ENCODE measurements at regions not wholly inside any gene's neighbourhood (a gene's known extent, or its start where the extent isn't known, plus 50 kb on each side); places are given as distances from the start of the nearest gene placed in this dataset.

DNA sequence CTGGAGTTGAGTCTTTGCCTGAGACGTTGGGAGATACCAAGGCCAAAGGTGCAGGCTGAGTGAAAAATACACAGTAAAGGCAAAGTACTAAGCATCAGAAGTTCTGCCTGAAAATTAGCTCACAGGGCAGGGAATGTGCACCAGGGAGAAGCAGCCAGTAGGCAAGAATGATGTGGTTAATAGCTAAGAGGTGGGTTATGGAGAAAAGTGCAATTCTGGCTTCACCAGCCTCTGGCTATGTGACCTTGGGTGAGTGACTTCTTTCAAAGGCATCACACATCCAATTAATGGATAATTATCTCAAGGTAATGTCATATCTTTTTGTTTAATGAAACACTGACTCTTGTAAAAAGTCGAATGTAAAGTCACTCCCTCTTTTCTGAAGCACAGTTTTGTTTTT, 230.7 kb upstream of the FGGY start:
- DNase-seq, result no peak

- no peak for DNase-seq
Measured at GRCh38 chr1:59070610-59071009, 226.3 kb upstream of the FGGY start.

GRCh38 chr1:59071289-59071688, 225.6 kb upstream of the FGGY start:
- DNase-seq, result no peak

GRCh38 chr1:59071876-59072582, 224.9 kb upstream of the FGGY start:
- DNase-seq, result no peak

DNA sequence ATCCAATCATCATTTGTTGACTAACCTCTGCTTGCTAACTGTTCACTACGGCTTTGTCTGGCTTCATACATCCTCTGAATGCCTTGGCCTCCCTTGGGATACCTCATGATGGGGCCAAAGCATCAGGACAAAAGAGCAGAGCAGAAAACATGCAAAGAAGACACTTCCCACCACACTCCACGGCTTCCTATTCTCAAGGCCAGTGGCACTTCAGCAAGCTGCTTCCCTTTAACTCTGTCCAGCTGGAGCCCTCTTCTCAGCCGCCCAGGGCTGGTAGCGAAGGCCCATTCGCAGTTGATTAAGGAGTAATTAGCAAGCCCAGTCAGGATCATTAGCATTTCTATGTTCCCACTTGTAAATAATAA, 224.3 kb upstream of the FGGY start:
- peak; percentile 92 to 94 for DNase-seq

DNA sequence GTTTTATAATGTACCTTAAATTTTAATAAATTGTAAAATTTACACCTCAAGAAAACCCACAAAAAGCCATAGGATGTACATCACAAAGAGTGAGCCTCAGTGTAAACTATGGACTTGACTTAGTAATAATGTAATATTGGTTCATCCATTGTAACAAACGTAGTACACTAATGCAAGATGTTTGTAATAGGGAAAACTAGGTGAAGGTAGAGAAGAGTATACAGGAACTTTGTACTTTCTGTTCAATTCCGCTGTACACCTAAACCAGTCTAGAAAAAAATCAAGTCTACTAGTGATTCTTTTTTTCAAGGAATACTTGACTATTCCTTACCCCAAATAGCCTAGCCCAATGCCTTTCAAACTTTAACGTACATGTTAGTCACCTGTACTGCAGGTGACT, 222.3 kb upstream of the FGGY start:
- no peak for DNase-seq

- DNase-seq, result no peak
Measured at GRCh38 chr1:59075021-59075420, 221.9 kb upstream of the FGGY start.

DNA sequence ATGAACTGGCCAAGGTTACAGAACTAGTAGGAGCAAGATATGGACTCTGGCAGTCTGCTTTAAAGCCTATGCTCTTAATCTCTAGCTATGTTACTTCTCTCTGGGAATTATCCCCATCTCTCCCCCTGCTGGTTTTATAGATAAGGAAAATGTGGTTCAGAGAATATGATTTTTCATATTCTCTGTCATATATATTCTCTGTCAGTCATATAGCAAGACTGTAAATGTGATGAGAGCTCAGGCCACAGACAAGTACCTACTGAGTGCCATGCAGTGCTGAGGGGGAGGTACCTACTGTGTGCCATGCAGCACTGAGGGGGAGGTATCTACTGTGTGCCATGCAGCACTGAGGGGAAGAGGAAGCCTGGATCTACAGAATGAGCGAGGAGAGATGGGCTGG, 220.3 kb upstream of the FGGY start:
- DNase-seq, result peak in 1 of 2 experiments; percentile 9

DNA sequence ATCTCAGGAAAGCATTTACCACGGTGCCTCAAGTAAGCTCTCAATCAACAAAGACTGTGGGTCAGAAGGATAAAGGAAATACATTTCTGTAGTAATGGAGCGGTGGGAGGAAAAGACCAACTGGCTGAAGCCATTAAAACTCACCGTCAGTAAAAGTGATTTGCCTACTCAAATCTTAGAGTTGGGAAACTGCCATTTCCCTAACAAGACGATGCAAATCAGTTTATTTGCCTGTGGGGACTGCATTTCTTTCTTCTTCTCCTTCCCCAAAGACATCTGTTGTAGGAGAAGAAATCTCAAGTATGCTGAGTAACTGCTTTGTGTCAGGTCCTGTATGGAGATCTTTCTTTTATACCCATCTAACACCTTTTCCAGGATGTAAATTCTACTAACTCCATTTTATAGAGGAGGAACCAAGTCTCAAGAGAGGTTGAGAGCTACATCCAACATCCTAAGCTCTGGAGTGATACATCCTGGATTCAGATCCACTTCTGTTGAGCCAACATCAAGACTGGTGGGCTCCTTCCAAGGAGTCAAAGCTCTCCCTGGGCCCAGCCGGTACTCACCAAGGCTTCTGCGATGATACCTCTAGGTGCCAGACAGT, 219.3 kb upstream of the FGGY start:
- no peak for DNase-seq

DNA sequence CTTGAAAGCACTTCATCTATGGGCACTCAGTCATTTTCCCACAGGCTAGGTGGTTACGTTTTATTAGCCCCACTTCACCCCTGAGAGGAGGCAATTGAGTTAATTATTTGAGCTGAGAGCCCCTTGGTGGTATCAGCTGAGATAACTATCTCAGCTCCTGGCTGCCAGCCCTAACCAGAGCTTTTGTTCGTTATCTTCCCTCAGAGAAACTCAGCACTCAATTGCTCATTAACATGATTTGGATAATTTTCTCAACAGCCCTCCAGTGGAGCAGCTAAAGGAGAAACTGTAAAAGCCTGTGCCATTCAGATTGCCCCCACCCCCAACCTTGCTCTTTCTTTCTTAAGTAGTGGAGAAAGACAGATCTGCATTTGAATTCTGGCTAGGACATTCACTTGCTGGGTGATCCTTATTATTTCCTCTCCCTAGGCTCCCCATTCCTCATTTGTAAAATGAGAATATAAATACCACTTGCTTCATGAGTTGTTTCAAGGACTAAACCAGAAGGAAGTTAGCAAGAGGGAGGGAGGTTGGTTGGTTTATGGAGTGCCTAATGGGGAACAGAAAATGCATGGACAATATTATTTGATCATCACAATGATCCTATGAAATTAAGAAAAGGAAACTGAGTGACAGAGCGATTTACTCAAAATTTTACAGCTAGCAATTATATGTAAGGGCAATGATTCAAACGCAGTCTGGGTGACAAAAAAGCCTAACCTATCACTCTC, 218.7 kb upstream of the FGGY start:
- peak; percentile 89 to 92 for DNase-seq

DNA sequence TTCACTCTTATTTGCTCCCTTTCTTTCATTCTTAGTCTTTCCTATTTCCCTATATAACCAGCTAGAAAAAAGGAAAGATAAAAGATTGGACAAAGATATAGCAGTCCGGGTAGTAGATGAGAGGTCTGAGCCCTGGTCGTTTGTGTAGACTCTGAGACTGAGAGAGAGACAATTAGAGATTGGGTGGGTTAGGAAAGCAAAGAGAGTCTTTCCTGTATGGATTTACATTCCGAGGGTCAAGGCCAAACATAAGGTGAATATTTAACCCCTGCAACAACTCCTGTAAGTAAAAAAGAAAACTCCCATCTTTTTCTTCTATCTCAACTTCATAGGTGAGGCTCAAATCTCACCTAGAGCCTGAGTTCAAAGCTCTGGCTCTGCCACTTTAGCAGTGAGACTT, 218.0 kb upstream of the FGGY start:
- DNase-seq, result no peak

- DNase-seq, result no peak
Measured at GRCh38 chr1:59079434-59080140, 217.3 kb upstream of the FGGY start.

- no peak for DNase-seq
Measured at GRCh38 chr1:59081181-59081580, 215.7 kb upstream of the FGGY start.

- no peak for DNase-seq
Measured at GRCh38 chr1:59081795-59082194, 215.1 kb upstream of the FGGY start.

- DNase-seq, result no peak
Measured at GRCh38 chr1:59083946-59084865, 212.7 kb upstream of the FGGY start.

GRCh38 chr1:59085101-59085500, 211.8 kb upstream of the FGGY start:
- no peak for DNase-seq

DNA sequence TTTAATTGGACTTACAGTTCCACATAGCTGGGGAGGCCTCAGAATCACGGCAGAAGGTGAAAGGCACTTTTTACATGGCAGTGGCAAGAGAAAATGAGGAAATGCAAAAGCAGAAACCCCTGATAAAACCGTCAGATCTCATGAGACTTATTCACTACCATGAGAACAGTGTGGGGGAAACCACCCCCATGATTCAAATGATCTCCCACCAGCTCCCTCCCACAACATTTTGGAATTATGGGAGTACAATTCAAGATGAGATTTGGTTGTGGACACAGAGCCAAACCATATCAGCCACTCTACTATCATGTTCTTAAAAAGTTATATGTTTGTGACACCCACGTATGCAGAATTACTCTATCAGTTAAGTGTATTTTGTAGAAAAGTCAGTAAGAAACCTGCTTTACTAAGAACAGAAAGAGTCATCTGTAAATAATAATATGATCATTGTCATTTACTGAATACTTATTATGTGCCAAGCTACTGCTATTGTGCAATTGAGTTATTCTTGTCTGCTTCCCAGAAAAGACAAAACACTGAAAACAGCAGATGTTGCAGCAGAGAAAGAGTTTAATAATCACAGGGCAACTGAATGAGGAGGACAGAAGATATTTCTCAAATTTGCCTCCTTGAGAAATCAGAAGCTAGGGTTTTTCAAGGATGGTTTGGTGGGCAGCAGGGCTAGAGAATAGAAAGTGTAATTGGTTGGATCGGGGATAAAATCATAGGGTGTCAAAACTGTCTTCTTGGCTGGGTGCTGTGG, 207.7 kb upstream of the FGGY start:
- DNase-seq, result no peak

DNA sequence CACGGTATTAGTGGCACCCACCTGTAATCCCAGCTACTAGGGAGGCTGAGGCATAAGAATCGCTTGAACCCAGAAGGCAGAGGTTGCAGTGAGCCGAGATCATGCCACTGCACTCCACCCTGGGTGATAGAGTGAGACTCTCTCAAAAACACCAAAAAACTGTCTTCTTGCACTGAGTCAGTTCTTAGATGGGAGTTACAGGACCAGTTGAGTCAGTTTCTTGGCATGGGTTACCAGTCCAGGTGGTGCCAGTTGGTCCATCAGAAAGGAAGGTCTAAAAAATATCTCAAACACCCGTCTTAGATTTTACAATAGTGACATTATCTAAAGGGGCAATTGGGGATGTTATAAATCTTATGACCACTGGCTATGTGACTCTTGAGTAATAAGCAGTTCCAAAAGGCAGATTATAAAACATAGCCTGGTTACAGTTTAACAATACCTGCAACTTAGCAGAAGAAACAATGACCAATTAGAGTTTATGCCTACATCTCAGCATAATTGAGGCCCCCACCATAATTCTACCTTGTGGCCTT, 206.9 kb upstream of the FGGY start:
- no peak for DNase-seq

- no peak for DNase-seq
Measured at GRCh38 chr1:59092126-59092525, 204.8 kb upstream of the FGGY start.

GRCh38 chr1:59094001-59094400, 202.9 kb upstream of the FGGY start:
- DNase-seq, result no peak

GRCh38 chr1:59096501-59096900, 200.4 kb upstream of the FGGY start:
- DNase-seq, result no peak

- DNase-seq, result no peak
Measured at GRCh38 chr1:59098655-59099054, 198.2 kb upstream of the FGGY start.
